Endodermal cell (in vitro differentiated cells): ENCODE measurements at regions not wholly inside any gene's neighbourhood (a gene's known extent, or its start where the extent isn't known, plus 50 kb on each side); places are given as distances from the start of the nearest gene placed in this dataset.

Experiments used
- DNase-seq: peaks from one replicate; pipeline ENCODE4 v3.0.0-alpha.2; 2017
- H3K27ac ChIP-seq: 2 replicates; pipeline ENCODE4 v1.5.1; 2013; ENCODE audit warnings: mild to moderate bottlenecking, low read depth, low read length, moderate library complexity
- H3K27me3 ChIP-seq: 2 replicates; pipeline ENCODE4 v1.6.1; 2013; ENCODE audit warnings: mild to moderate bottlenecking, low read length, moderate library complexity; ENCODE audit not compliant: insufficient read depth, control insufficient read depth, poor library complexity, severe bottlenecking
- H3K36me3 ChIP-seq: 2 replicates; pipeline ENCODE4 v1.7.0; 2013; ENCODE audit warnings: mild to moderate bottlenecking, low read length, moderate library complexity; ENCODE audit not compliant: control insufficient read depth, insufficient read depth
- H3K4me1 ChIP-seq: one replicate; pipeline ENCODE4 v1.7.0; 2013; ENCODE audit warnings: low read length; ENCODE audit not compliant: control insufficient read depth, insufficient read depth
- H3K4me3 ChIP-seq: 2 replicates; pipeline ENCODE4 v1.5.1; 2013; ENCODE audit warnings: mild to moderate bottlenecking, low read length, moderate library complexity
- H3K9ac ChIP-seq: 2 replicates; pipeline ENCODE4 v1.6.1; 2013; ENCODE audit warnings: mild to moderate bottlenecking, low read length, moderate library complexity; ENCODE audit not compliant: poor library complexity, severe bottlenecking; ENCODE audit errors: extremely low read depth
- H3K9me3 ChIP-seq: 2 replicates; pipeline ENCODE4 v1.6.1; 2013; ENCODE audit warnings: mild to moderate bottlenecking, low read length, moderate library complexity; ENCODE audit not compliant: control insufficient read depth
- H3K27ac Mint-ChIP-seq: 2 replicates; pipeline ENCODE4 v1.8.0; 2020; ENCODE audit warnings: mixed read lengths
- H3K27me3 Mint-ChIP-seq: 2 replicates; pipeline ENCODE4 v1.8.0; 2021; ENCODE audit warnings: mild to moderate bottlenecking, mixed read lengths; ENCODE audit not compliant: insufficient read depth
- H3K36me3 Mint-ChIP-seq: 2 replicates; pipeline ENCODE4 v1.8.0; 2020; ENCODE audit warnings: low read depth, mixed read lengths
- H3K4me1 Mint-ChIP-seq: 2 replicates; pipeline ENCODE4 v1.8.0; 2020; ENCODE audit warnings: mixed read lengths
- H3K4me3 Mint-ChIP-seq: 2 replicates; pipeline ENCODE4 v1.8.0; 2020; ENCODE audit warnings: mild to moderate bottlenecking, moderate library complexity, mixed read lengths
- H3K9me3 Mint-ChIP-seq: 2 replicates; pipeline ENCODE4 v1.8.0; 2020; ENCODE audit warnings: mild to moderate bottlenecking, mixed read lengths
- CTCF ChIP-seq: fragments of 200-600 bp; sonication (generic); conservative IDR thresholded peaks from 2 replicates; pipeline ENCODE4 v1.5.0; 2021; ENCODE audit warnings: antibody characterized with exemption, mild to moderate bottlenecking
- WGBS, 2 experiments: methylation state at CpG; one replicate each; pipeline versions ENCODE4 v1.1.5 to v1.1.7; 2013; ENCODE audit warnings: missing lambda C conversion rate in 2 of 2, mixed read lengths in 1 of 2; ENCODE audit not compliant: insufficient coverage in 1 of 2, insufficient read length in 1 of 2; 5-methylcytosine and 5-hydroxymethylcytosine counted together

GRCh38 chr2:56693501-56693900, 509.7 kb downstream of the CCDC85A start:
- Mint-ChIP-seq H3K4me1 (no peaks in the 10 kb centered on the region), H3K27me3 (no peaks in the 10 kb centered on the region), H3K27ac (no peak overlapping the region), H3K4me3 (no peak overlapping the region), H3K9me3 (no peaks in the 10 kb centered on the region), H3K36me3 (no peaks in the 10 kb centered on the region)
- H3K36me3 ChIP-seq: no peaks in the 10 kb centered on the region
- WGBS, 2 experiments: 100% methylated on average over 1 of the region's 2 CpGs; no CpG with 5 or more reads in 1 of the 2 experiments
- no peaks in the 10 kb centered on the region for H3K4me1 ChIP-seq
- no peak overlapping the region for H3K27ac ChIP-seq
- H3K9me3 ChIP-seq: peaks cover 6% of the 10 kb centered on the region
- no peak for DNase-seq
- no peaks in the 10 kb centered on the region for H3K27me3 ChIP-seq
- H3K4me3 ChIP-seq: no peak overlapping the region
- no peak for TF ChIP-seq CTCF
- H3K9ac ChIP-seq: no peak overlapping the region

DNA sequence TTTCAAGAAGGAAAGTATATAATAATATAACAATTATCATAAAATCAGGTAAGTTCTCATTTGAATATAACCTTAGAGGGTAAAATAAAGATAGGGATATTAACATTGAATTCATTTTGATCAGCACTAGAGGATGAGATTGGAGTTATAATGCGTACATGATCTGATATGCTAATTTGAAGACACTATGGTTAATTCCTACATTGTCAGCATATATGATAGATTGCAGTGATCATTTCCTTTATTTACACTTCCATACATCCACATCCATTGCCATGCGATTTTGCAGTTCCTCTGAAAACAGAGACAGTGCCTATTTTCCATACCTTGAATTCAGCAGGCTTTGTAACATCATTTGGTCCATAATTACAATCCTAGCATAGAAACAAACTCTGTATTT, 519.2 kb downstream of the CCDC85A start:
- H3K27me3 Mint-ChIP-seq: no peaks in the 10 kb centered on the region
- peaks cover 15% of the 10 kb centered on the region for H3K9me3 Mint-ChIP-seq
- Histone ChIP-seq H3K27me3 (no peaks in the 10 kb centered on the region), H3K9ac (no peak overlapping the region), H3K36me3 (no peaks in the 10 kb centered on the region), H3K27ac (no peak overlapping the region), H3K4me3 (no peak overlapping the region), H3K9me3 (peaks cover 9% of the 10 kb centered on the region), H3K4me1 (no peaks in the 10 kb centered on the region)
- no peak for TF ChIP-seq CTCF
- H3K36me3 Mint-ChIP-seq: no peaks in the 10 kb centered on the region
- DNase-seq: no peak
- no peak overlapping the region for H3K27ac Mint-ChIP-seq
- 75 to 93% methylated on average over 1 to 2 of the region's 2 CpGs for WGBS, 2 experiments
- no peak overlapping the region for H3K4me3 Mint-ChIP-seq
- peaks cover 9% of the 10 kb centered on the region for H3K4me1 Mint-ChIP-seq

DNA sequence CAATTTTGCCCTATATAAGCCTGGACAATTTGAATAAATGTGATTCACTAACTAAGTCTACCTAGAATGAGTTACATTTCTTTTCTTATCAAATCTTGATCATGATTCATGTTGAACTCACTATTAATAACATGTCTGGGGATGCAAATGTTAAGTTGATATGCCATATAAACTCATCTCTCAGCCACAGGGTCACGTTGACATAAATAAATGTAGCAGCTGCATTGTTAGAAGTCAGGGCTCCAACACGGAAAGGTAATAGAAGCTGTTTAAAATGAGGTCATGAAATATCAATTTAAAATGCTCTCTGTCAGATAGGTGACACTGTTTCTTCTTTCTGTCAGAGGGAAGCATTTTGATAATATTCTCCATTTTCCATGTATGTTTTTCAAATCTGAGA, 521.9 kb downstream of the CCDC85A start:
- Mint-ChIP-seq H3K4me3 (no peak overlapping the region), H3K27me3 (no peaks in the 10 kb centered on the region), H3K9me3 (no peaks in the 10 kb centered on the region), H3K36me3 (no peaks in the 10 kb centered on the region), H3K4me1 (peaks cover 9% of the 10 kb centered on the region), H3K27ac (no peak overlapping the region)
- no peak overlapping the region for H3K9ac ChIP-seq
- H3K4me3 ChIP-seq: no peak overlapping the region
- H3K36me3 ChIP-seq: no peaks in the 10 kb centered on the region
- H3K27me3 ChIP-seq: no peaks in the 10 kb centered on the region
- no peaks in the 10 kb centered on the region for H3K9me3 ChIP-seq
- no peaks in the 10 kb centered on the region for H3K4me1 ChIP-seq
- H3K27ac ChIP-seq: no peak overlapping the region
- WGBS, 2 experiments: 83 to 100% methylated on average over 2 of the region's 2 CpGs
- no peak for TF ChIP-seq CTCF
- DNase-seq: no peak
